ENCODE measurements at regions not wholly inside any gene's neighbourhood (a gene's known extent, or its start where the extent isn't known, plus 50 kb on each side); places are given as distances from the start of the nearest gene placed in this dataset.

GRCh38 chr9:110142253-110142652 lies 65.7 kb downstream of the C9orf152 start:
- Histone ChIP-seq H3K27ac (ENCODE audit: low read depth, low read length) (no peak overlapping the region), H3K27me3 (ENCODE audit: insufficient read depth, low read length) (no peaks in the 10 kb centered on the region), H3K4me3 (ENCODE audit: low read length) (no peak overlapping the region), H3K4me1 (ENCODE audit: insufficient read depth, low read length) (no peaks in the 10 kb centered on the region), H3K9me3 (ENCODE audit: insufficient read depth, low read depth, low read length) (no peaks in the 10 kb centered on the region), H3K36me3 (ENCODE audit: insufficient read depth, low read length) (peaks cover 36% of the 10 kb centered on the region), H3K9ac (ENCODE audit: low read depth, low read length) (no peak overlapping the region)
- WGBS = 99% methylated on average over 3 of the region's 3 CpGs

- Histone ChIP-seq H3K36me3 (ENCODE audit: insufficient read depth, low read length) (peaks cover 29% of the 10 kb centered on the region), H3K27ac (ENCODE audit: low read depth, low read length) (no peak overlapping the region)
Observed at GRCh38 chr9:110142868-110143481, 65.0 kb downstream of the C9orf152 start.

GRCh38 chr9:110143485-110143884 lies 64.5 kb downstream of the C9orf152 start:
- H3K9ac ChIP-seq (ENCODE audit: low read depth, low read length) = no peak overlapping the region
- no peaks in the 10 kb centered on the region for H3K4me1 ChIP-seq (ENCODE audit: insufficient read depth, low read length)

More at GRCh38 chr9:110142868-110143481, 65.0 kb downstream of the C9orf152 start:
- Histone ChIP-seq H3K9me3 (ENCODE audit: insufficient read depth, low read depth, low read length) (no peaks in the 10 kb centered on the region), H3K4me3 (ENCODE audit: low read length) (no peak overlapping the region), H3K9ac (ENCODE audit: low read depth, low read length) (no peak overlapping the region), H3K4me1 (ENCODE audit: insufficient read depth, low read length) (no peaks in the 10 kb centered on the region), H3K27me3 (ENCODE audit: insufficient read depth, low read length) (no peaks in the 10 kb centered on the region)
- WGBS = 96% methylated on average over 3 of the region's 3 CpGs

GRCh38 chr9:110143950-110144545 lies 63.9 kb downstream of the C9orf152 start:
- H3K27ac ChIP-seq (ENCODE audit: low read depth, low read length) = no peak overlapping the region
- H3K9ac ChIP-seq (ENCODE audit: low read depth, low read length) = no peak overlapping the region
- H3K9me3 ChIP-seq (ENCODE audit: insufficient read depth, low read depth, low read length) = no peaks in the 10 kb centered on the region
- H3K4me1 ChIP-seq (ENCODE audit: insufficient read depth, low read length) = no peaks in the 10 kb centered on the region
- H3K4me3 ChIP-seq (ENCODE audit: low read length) = no peak overlapping the region
- 92% methylated on average over 2 of the region's 2 CpGs for whole genome bisulfite sequencing
- H3K36me3 ChIP-seq (ENCODE audit: insufficient read depth, low read length) = peaks cover 18% of the 10 kb centered on the region
- H3K27me3 ChIP-seq (ENCODE audit: insufficient read depth, low read length) = no peaks in the 10 kb centered on the region

More at GRCh38 chr9:110143485-110143884, 64.5 kb downstream of the C9orf152 start:
- no peaks in the 10 kb centered on the region for H3K9me3 ChIP-seq (ENCODE audit: insufficient read depth, low read depth, low read length)
- H3K36me3 ChIP-seq (ENCODE audit: insufficient read depth, low read length) = peaks cover 23% of the 10 kb centered on the region
- 100% methylated on average over 1 of the region's 1 CpG for WGBS
- H3K27me3 ChIP-seq (ENCODE audit: insufficient read depth, low read length) = no peaks in the 10 kb centered on the region
- no peak overlapping the region for H3K4me3 ChIP-seq (ENCODE audit: low read length)
- H3K27ac ChIP-seq (ENCODE audit: low read depth, low read length) = no peak overlapping the region

- H3K9me3 ChIP-seq (ENCODE audit: insufficient read depth, low read depth, low read length) = peaks cover 4% of the 10 kb centered on the region; the same call in 1 of the 2 replicates
- no peaks in the 10 kb centered on the region for H3K27me3 ChIP-seq (ENCODE audit: insufficient read depth, low read length)
- H3K9ac ChIP-seq (ENCODE audit: low read depth, low read length) = no peak overlapping the region
- 84% methylated on average over 1 of the region's 1 CpG for WGBS
- no peak overlapping the region for H3K27ac ChIP-seq (ENCODE audit: low read depth, low read length)
- H3K36me3 ChIP-seq (ENCODE audit: insufficient read depth, low read length) = peaks cover 7% of the 10 kb centered on the region; the same call in 1 of the 2 replicates
- H3K4me1 ChIP-seq (ENCODE audit: insufficient read depth, low read length) = no peaks in the 10 kb centered on the region
- no peak overlapping the region for H3K4me3 ChIP-seq (ENCODE audit: low read length)
Observed at GRCh38 chr9:110146373-110146772, 61.6 kb downstream of the C9orf152 start.

GRCh38 chr9:110148384-110148783 lies 59.6 kb downstream of the C9orf152 start:
- H3K27me3 ChIP-seq (ENCODE audit: insufficient read depth, low read length) = no peaks in the 10 kb centered on the region
- H3K9me3 ChIP-seq (ENCODE audit: insufficient read depth, low read depth, low read length) = peaks cover 4% of the 10 kb centered on the region; the same call in 1 of the 2 replicates
- H3K9ac ChIP-seq (ENCODE audit: low read depth, low read length) = no peak overlapping the region
- H3K36me3 ChIP-seq (ENCODE audit: insufficient read depth, low read length) = peaks cover 3% of the 10 kb centered on the region; the same call in 1 of the 2 replicates
- H3K4me3 ChIP-seq (ENCODE audit: low read length) = no peak overlapping the region
- no peaks in the 10 kb centered on the region for H3K4me1 ChIP-seq (ENCODE audit: insufficient read depth, low read length)
- no peak overlapping the region for H3K27ac ChIP-seq (ENCODE audit: low read depth, low read length)
- WGBS = 92% methylated on average over 7 of the region's 7 CpGs

- no peak overlapping the region for H3K9ac ChIP-seq (ENCODE audit: low read depth, low read length)
- no peak overlapping the region for H3K27ac ChIP-seq (ENCODE audit: low read depth, low read length)
- peaks cover 3% of the 10 kb centered on the region; the same call in 1 of the 2 replicates for H3K36me3 ChIP-seq (ENCODE audit: insufficient read depth, low read length)
- 88% methylated on average over 4 of the region's 4 CpGs for WGBS
- no peaks in the 10 kb centered on the region for H3K27me3 ChIP-seq (ENCODE audit: insufficient read depth, low read length)
- H3K4me3 ChIP-seq (ENCODE audit: low read length) = no peak overlapping the region
- peaks cover 4% of the 10 kb centered on the region; the same call in 1 of the 2 replicates for H3K9me3 ChIP-seq (ENCODE audit: insufficient read depth, low read depth, low read length)
- H3K4me1 ChIP-seq (ENCODE audit: insufficient read depth, low read length) = no peaks in the 10 kb centered on the region
Observed at GRCh38 chr9:110148891-110149290, 59.1 kb downstream of the C9orf152 start.
